22Rv1 (cell line): ENCODE measurements at regions not wholly inside any gene's neighbourhood (a gene's known extent, or its start where the extent isn't known, plus 50 kb on each side); places are given as distances from the start of the nearest gene placed in this dataset.
"Not testable (repeated sequence)": the region's sequence is repeated elsewhere in the genome, so short reads cannot be mapped to it uniquely, and the experiment has no call there.

Source experiments
- H3K27ac ChIP-seq: fragments of 450-650 bp; 2 replicates; pipeline ENCODE4 v1.5.1; 2017
- ZFX ChIP-seq: fragments of 450-650 bp; IDR thresholded peaks from 2 replicates; pipeline ENCODE4 v1.6.1; 2017; ENCODE audit warnings: antibody characterized with exemption, borderline replicate concordance
- TF ChIP-seq, protein P1 (sequence below): fragments of 450-650 bp; IDR thresholded peaks from 2 replicates; pipeline ENCODE4 v1.5.1; 2017; ENCODE audit warnings: mild to moderate bottlenecking

DNA sequence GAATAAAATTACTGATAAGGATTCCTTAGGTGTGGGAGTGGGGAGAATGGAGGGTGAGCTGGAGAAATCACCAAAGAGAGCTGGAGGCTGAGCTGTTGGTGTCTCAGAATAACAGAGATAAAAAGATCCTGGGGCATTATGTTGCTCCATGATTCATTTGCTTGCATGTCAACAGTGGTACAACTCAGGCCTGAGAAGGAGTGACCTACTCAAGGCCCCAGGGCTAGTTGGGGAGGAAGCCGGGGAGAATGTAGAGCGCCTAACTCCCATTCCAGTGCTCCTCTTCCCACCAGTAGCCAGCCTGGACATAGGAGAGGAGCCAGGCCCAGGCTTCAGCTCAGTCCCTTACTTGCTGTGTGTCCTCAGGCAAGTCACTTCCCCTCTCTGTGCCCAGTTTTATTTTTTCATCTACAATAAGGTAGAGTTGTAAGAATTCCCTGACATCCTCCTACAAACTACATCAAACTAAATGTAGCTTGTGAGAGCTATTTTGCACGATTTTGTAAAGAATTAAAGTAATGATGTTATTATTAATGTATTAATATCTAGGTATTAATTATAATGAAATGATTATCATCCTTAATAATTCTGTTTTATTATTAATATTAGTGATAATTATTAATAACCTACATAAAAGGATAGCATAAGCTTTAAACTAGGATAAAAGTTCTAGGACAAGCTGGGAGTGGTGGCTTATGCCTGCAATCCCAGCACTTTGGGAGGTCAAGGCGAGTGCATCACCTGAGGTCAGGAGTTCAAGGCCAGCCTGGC lies 250.9 kb upstream of the SULF2 start:
- TF ChIP-seq, protein P1, sequence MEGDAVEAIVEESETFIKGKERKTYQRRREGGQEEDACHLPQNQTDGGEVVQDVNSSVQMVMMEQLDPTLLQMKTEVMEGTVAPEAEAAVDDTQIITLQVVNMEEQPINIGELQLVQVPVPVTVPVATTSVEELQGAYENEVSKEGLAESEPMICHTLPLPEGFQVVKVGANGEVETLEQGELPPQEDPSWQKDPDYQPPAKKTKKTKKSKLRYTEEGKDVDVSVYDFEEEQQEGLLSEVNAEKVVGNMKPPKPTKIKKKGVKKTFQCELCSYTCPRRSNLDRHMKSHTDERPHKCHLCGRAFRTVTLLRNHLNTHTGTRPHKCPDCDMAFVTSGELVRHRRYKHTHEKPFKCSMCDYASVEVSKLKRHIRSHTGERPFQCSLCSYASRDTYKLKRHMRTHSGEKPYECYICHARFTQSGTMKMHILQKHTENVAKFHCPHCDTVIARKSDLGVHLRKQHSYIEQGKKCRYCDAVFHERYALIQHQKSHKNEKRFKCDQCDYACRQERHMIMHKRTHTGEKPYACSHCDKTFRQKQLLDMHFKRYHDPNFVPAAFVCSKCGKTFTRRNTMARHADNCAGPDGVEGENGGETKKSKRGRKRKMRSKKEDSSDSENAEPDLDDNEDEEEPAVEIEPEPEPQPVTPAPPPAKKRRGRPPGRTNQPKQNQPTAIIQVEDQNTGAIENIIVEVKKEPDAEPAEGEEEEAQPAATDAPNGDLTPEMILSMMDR, result no peak
- no peak for TF ChIP-seq ZFX
- no peak overlapping the region for H3K27ac ChIP-seq

DNA sequence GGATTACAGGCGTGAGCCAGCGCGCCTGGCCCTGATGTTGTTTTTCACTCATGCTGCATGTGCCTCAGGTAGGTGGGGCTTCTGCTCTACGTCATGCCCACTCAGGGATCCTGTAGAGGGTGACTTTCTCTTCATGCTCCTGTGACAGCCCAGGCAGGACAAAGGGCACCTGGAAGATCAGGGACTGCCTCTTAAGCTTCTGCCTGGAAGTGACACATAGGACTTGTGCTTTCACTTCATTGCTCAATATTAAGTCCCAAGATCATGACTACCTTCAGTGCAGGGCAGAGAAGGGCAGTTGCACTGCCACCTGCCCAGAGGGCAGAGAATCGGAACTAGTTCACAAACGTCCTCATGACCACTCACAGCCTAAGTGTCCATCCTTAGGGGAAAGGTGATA lies 249.5 kb upstream of the SULF2 start:
- TF ChIP-seq, protein P1, result no peak
- TF ChIP-seq ZFX, result no peak
- H3K27ac ChIP-seq, result no peak overlapping the region

DNA sequence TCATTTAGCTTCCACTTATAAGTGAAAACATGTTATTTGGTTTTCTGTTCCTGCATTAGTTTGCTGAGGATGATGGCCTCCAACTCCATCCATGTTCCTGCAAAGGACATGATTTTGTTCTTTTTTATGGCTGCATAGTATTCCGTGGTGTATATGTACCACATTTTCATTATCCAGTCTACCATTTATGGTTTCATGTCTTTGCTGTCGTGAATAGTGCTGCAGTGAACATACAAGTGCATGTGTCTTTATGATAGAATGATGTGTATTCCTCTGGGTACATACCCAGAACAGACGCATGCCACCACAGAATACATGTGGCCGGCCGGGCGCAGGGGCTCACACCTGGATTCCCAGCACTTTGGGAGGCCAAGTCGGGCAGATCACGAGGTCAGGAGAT lies 247.7 kb upstream of the SULF2 start:
- H3K27ac ChIP-seq, result not testable (repeated sequence)

DNA sequence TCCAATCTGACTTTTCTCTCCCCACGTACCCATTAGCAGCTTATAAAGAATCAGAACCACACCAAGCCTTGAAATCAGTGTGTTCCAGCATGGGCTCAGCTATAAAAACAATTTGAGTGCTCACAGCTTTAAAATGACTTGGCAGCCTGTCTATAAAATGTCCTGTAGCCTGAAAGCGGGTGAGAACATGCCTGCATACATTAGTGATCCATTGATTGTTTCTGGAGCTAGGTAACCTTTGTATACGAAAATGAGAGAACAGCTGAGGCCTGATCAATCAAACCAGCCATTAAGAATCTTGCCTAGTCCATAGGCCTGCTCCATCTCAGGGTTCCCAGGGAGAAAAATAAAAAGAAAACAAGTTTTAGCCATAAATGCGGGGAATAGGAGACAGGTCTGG lies 245.8 kb upstream of the SULF2 start:
- no peak overlapping the region for H3K27ac ChIP-seq
- TF ChIP-seq, protein P1, result no peak
- no peak for TF ChIP-seq ZFX

DNA sequence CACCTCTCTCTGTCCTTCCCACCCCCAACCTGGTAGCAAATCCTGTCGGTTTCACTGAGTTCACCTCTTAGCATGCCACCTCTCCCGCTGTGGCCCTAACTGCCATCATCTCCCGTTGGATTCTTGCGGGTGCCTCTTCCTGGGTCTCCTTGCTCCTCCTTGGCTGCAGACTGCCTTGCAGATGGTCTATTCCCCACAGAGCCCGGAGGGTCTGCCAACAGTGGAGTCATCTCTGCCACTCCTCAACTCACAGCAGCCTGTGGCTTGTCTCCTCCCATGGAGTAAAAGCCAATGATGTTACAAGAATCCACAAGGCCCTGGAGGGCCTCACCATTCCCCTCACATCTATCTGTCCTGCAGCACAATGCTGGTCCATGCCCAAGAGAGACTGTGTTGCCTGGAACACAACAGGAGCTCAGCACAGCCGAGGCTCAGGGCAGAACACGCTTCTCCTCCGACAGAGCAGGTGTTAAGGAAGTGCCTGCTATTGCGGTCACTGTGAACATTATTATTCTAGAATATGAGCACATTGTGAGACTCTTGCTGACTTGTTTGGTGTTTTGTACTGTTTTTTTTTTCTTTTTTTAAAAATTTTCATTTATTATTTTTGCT lies 241.8 kb upstream of the SULF2 start:
- TF ChIP-seq ZFX, result no peak
- TF ChIP-seq, protein P1, result no peak
- H3K27ac ChIP-seq, result no peak overlapping the region

DNA sequence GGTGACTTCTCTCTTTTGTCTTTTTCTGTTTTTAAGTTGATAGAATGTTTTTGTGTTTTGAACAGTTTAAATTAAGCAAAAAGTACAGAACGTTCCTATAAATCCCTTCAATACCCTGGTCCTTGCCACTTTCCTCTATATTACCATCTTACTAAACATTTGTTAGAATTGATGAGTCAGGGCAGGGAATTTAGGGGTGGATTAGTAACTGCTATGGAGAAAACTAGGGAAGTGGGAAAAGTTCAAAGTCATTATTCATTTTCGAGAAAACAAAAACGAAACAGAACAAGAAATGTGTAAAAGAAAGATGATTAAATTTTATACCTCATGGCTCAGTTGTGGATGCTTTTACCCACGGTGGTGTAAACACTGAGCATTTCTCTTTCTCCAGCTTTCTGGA lies 240.4 kb upstream of the SULF2 start:
- TF ChIP-seq ZFX, result no peak
- TF ChIP-seq, protein P1, result no peak
- no peak overlapping the region for H3K27ac ChIP-seq

DNA sequence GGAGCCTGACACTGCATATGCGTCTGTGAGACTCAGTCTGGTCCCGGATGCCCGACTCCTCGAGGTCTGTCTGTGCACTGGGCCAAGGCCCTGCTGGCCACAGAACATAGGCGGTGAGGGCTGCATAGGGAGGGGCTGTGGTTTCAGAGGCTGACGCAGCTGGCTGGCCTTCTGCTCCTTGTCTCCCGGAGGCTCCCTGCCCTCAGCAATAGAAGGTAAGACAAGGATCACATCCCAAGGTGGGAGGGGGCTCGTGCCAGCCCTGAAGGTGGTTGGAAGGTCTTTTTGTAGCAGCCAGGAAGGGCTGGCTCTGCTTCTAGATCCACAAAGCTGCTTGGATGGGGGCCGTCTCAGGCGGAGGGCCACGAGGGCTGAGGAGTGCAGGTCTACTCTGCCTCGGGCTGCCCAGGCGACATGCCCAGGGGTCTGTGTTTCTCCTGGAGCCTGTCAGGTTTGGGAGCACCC lies 239.8 kb upstream of the SULF2 start:
- TF ChIP-seq, protein P1, result no peak
- H3K27ac ChIP-seq, result no peak overlapping the region
